Fibroblast of lung (primary cell): ENCODE measurements at regions not wholly inside any gene's neighbourhood (a gene's known extent, or its start where the extent isn't known, plus 50 kb on each side); places are given as distances from the start of the nearest gene placed in this dataset.

ENCODE experiments used
- DNase-seq, 2 donors: peaks; one replicate each; pipeline versions ENCODE4 v3.0.0 to v3.0.0-alpha.2; 2010; ENCODE audit warnings: low read depth in 2 of 2
- H2AFZ ChIP-seq: 2 replicates; pipeline ENCODE4 v1.5.1; 2012; ENCODE audit warnings: low read length, control low read depth, inconsistent platforms
- H3K27ac ChIP-seq: 2 replicates; pipeline ENCODE4 v1.5.1; 2011; ENCODE audit warnings: low read length, control low read depth; ENCODE audit not compliant: insufficient read depth
- H3K27me3 ChIP-seq: 2 replicates; pipeline ENCODE4 v1.5.1; 2011; ENCODE audit warnings: mild to moderate bottlenecking, low read length; ENCODE audit not compliant: control insufficient read depth, insufficient read depth
- H3K36me3 ChIP-seq: 2 replicates; pipeline ENCODE4 v1.5.1; 2011; ENCODE audit warnings: low read length; ENCODE audit not compliant: control insufficient read depth, insufficient read depth
- H3K4me1 ChIP-seq: 2 replicates; pipeline ENCODE4 v1.5.1; 2011; ENCODE audit warnings: low read length; ENCODE audit not compliant: control insufficient read depth, insufficient read depth; ENCODE audit errors: extremely low read depth
- H3K4me2 ChIP-seq: 2 replicates; pipeline ENCODE4 v1.5.1; 2011; ENCODE audit warnings: low read length, control low read depth; ENCODE audit not compliant: insufficient read depth; ENCODE audit errors: extremely low read depth
- H3K4me3 ChIP-seq, 4 experiments: fragments of 200-600 bp in 1 of 4; sonication (generic) in 1 of 4; replicated peaks in 1 of 4; 2 replicates each; pipeline ENCODE4 v1.5.1; 2011 to 2016; ENCODE audit warnings: low read length in 4 of 4, low read depth in 3 of 4, mild to moderate bottlenecking in 3 of 4, control low read depth in 2 of 4, inconsistent platforms in 1 of 4, mixed read lengths in 1 of 4; ENCODE audit not compliant: insufficient read depth in 1 of 4; ENCODE audit errors: control extremely low read depth in 1 of 4
- H3K79me2 ChIP-seq: 2 replicates; pipeline ENCODE4 v1.5.1; 2012; ENCODE audit warnings: mild to moderate bottlenecking, low read length, inconsistent platforms; ENCODE audit not compliant: control insufficient read depth, insufficient read depth
- H3K9ac ChIP-seq: 2 replicates; pipeline ENCODE4 v1.5.1; 2011; ENCODE audit warnings: mild to moderate bottlenecking, low read length, control low read depth; ENCODE audit not compliant: insufficient read depth
- H3K9me3 ChIP-seq: 2 replicates; pipeline ENCODE4 v1.5.1; 2012; ENCODE audit warnings: low read depth, low read length; ENCODE audit not compliant: control insufficient read depth, insufficient read depth
- H4K20me1 ChIP-seq: 2 replicates; pipeline ENCODE4 v1.5.1; 2011; ENCODE audit warnings: low read length; ENCODE audit not compliant: control insufficient read depth, insufficient read depth; ENCODE audit errors: extremely low read depth
- CTCF ChIP-seq, 2 donors: IDR thresholded peaks in 1 of 2; conservative IDR thresholded peaks in 1 of 2; 1 replicate in 1 of 2; 2 replicates in 1 of 2; pipeline ENCODE4 v1.5.1; 2011 to 2012; ENCODE audit warnings: low read length in 2 of 2, control low read depth in 1 of 2, inconsistent platforms in 1 of 2, low read depth in 1 of 2, mild to moderate bottlenecking in 1 of 2
- EZH2 ChIP-seq: IDR thresholded peaks from 2 replicates; pipeline ENCODE4 v1.5.1; 2012; ENCODE audit warnings: low read length, control low read depth, mild to moderate bottlenecking; ENCODE audit errors: missing control alignments

GRCh38 chr3:147189016-147189415 is 217.3 kb downstream of the ZIC4 start:
- H3K9me3 ChIP-seq, result no peaks in the 10 kb centered on the region
- H3K27me3 ChIP-seq, result no peaks in the 10 kb centered on the region
- H2AFZ ChIP-seq, result no peak overlapping the region
- H3K9ac ChIP-seq, result no peak overlapping the region
- H3K79me2 ChIP-seq, result no peaks in the 10 kb centered on the region
- peak; percentile 7 to 52 for DNase-seq
- no peak overlapping the region for H3K4me2 ChIP-seq
- no peaks in the 10 kb centered on the region for H3K36me3 ChIP-seq
- TF ChIP-seq CTCF (conservative IDR thresholded peaks at IDR 0.05 in 1 of 2, IDR thresholded peaks at IDR 0.05 in 1 of 2; ENCODE audit: low read depth in 1 of 2, low read length in 2 of 2) (no peak), EZH2 (no peak)
- H4K20me1 ChIP-seq, result no peaks in the 10 kb centered on the region
- H3K4me1 ChIP-seq, result no peaks in the 10 kb centered on the region
- H3K4me3 ChIP-seq, result no peak overlapping the region
- no peak overlapping the region for H3K27ac ChIP-seq

- no peak overlapping the region for H3K4me3 ChIP-seq
- no peak for DNase-seq
- H3K9me3 ChIP-seq, result no peaks in the 10 kb centered on the region
- no peak overlapping the region for H3K27ac ChIP-seq
- no peak overlapping the region for H2AFZ ChIP-seq
- H3K79me2 ChIP-seq, result no peaks in the 10 kb centered on the region
- H3K9ac ChIP-seq, result no peak overlapping the region
- H4K20me1 ChIP-seq, result no peaks in the 10 kb centered on the region
- H3K4me2 ChIP-seq, result no peak overlapping the region
- TF ChIP-seq CTCF (conservative IDR thresholded peaks at IDR 0.05 in 1 of 2, IDR thresholded peaks at IDR 0.05 in 1 of 2; ENCODE audit: low read depth in 1 of 2, low read length in 2 of 2) (no peak), EZH2 (no peak)
- H3K4me1 ChIP-seq, result no peaks in the 10 kb centered on the region
- H3K27me3 ChIP-seq, result no peaks in the 10 kb centered on the region
- H3K36me3 ChIP-seq, result no peaks in the 10 kb centered on the region
Measured at GRCh38 chr3:147187687-147188086, 218.7 kb downstream of the ZIC4 start.

- Histone ChIP-seq H3K9ac (no peak overlapping the region), H3K4me1 (no peaks in the 10 kb centered on the region), H3K79me2 (no peaks in the 10 kb centered on the region), H4K20me1 (no peaks in the 10 kb centered on the region), H3K4me2 (no peak overlapping the region), H3K27me3 (no peaks in the 10 kb centered on the region), H3K36me3 (no peaks in the 10 kb centered on the region), H3K27ac (no peak overlapping the region), H2AFZ (no peak overlapping the region), H3K9me3 (no peaks in the 10 kb centered on the region), H3K4me3 (no peak overlapping the region)
- no peak for TF ChIP-seq EZH2
- TF ChIP-seq CTCF (conservative IDR thresholded peaks at IDR 0.05 in 1 of 2, IDR thresholded peaks at IDR 0.05 in 1 of 2; ENCODE audit: low read depth in 1 of 2, low read length in 2 of 2), result no peak
- no peak for DNase-seq
Measured at GRCh38 chr3:147185781-147186180, 220.6 kb downstream of the ZIC4 start.
